ENCODE measurements at regions not wholly inside any gene's neighbourhood (a gene's known extent, or its start where the extent isn't known, plus 50 kb on each side); places are given as distances from the start of the nearest gene placed in this dataset.

GRCh38 chr5:105409695-105410094 is 1847.1 kb upstream of the NUDT12 start:
- no peak for DNase-seq (ENCODE audit: low spot score)

GRCh38 chr5:105407200-105407599 is 1844.6 kb upstream of the NUDT12 start:
- DNase-seq (ENCODE audit: low spot score): no peak

GRCh38 chr5:105397749-105398148 is 1835.2 kb upstream of the NUDT12 start:
- DNase-seq (ENCODE audit: low spot score): no peak

DNA sequence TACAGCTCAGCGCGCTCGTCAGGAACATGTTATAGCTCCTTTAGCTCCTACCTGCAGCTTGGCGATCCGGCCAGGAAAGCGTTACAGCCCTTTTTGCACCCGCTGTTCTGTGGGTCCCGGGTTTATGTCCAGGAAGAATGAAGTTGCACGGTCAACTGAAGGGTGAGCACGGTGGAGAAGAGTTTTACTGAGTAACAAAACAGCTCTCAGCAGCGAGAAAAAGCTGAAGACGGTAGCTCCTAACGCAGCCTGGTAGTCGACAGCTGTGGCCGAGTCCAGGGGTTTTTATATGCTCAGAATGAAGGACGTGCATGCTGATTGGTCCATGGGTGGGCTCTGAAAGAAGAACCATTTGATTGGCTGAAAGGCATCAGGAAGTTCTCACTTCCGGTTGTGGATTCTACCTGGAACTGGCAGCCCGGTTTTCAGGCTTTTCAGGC is 1830.1 kb upstream of the NUDT12 start:
- DNase-seq (ENCODE audit: low spot score): no peak

DNA sequence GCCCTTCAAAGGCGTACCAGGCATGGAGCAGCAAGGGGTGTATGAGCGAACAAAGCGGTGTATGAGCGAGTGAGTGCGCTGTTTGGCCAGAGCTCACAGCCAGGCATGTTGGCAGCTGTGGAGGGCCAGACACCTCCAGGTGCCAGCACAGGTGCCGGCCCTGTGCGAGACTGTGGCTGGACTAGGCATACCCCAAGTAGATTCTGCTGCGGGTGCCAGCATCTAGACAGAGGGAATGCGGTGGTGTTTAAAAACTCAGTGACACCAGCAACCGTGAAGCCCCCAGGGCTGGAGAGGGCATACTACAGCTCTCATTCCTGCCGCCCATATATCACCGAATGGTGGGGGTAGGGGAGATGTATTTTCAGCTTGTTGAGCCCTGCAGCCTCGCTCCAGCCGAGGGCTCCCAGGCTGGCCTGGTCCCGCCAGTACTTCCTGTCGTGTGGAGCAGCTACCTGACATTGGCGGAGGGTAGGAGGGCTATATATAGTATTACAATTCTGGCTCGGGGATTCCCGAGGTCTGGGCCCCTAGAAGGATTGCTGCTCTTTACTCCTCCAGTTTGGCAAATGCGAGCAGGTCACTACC is 1829.6 kb upstream of the NUDT12 start:
- DNase-seq (ENCODE audit: low spot score): no peak

DNA sequence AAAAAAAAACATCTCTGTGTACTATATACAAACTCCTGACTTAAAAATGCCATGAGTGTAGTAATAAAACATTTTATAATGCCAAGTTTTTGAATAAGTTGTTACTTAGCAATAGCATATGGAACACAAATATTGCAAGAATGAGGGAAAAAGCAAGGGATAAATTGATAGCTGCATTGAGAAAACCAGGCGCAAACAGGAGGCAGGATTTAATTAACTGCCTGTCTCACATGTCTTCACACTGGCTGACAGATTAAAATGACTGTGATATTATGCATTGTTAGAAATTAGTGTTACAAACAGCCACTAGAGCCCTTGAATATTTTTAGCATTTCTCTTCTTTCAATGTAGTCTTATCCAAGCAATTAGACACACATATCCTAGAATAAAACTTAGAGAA is 1817.5 kb upstream of the NUDT12 start:
- no peak for DNase-seq (ENCODE audit: low spot score)

- DNase-seq (ENCODE audit: low spot score): no peak
Observed at GRCh38 chr5:105371169-105371568, 1808.6 kb upstream of the NUDT12 start.

GRCh38 chr5:105350486-105351140 is 1788.0 kb upstream of the NUDT12 start:
- DNase-seq (ENCODE audit: low spot score): no peak

DNA sequence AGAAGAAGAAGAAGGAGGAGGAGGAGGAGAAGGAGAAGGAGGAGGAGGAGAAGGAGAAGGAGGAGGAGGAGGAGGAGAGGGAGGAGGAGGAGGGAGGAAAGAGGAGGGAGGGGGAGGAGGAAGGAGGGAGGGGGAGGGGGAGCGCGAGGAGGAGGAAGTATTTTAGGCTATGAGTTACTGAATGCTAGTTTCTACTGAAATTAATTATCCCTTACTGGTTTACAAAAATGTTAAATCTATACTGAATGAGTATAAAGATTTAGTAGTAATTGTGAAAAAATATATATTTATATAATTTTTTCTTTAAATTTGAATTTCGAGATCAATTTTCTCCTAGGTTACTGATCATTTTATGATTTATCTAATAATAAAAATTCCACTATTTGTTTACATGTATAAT is 1769.0 kb upstream of the NUDT12 start:
- DNase-seq (ENCODE audit: low spot score): no peak

GRCh38 chr5:105330185-105330584 is 1767.6 kb upstream of the NUDT12 start:
- no peak for DNase-seq (ENCODE audit: low spot score)

DNA sequence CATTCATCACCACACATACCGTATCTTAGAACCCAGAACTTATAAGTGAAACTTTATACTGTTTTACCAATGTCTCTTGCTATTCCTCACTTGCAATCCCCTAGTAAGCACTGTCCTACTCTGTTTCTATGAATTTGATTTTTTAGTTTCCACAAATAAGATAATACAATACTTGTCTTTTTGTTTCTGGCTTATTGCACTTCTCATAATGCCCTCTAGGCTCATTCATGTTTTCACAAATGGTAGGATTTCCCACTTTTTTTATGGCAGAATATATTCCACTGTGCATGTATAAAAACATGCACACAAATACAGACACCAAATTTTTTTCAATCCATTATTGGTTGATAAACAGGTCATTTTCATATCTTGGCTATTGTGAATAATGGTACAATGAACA is 1742.3 kb upstream of the NUDT12 start:
- DNase-seq (ENCODE audit: low spot score): no peak

- no peak for DNase-seq (ENCODE audit: low spot score)
Observed at GRCh38 chr5:105288946-105289345, 1726.4 kb upstream of the NUDT12 start.

DNA sequence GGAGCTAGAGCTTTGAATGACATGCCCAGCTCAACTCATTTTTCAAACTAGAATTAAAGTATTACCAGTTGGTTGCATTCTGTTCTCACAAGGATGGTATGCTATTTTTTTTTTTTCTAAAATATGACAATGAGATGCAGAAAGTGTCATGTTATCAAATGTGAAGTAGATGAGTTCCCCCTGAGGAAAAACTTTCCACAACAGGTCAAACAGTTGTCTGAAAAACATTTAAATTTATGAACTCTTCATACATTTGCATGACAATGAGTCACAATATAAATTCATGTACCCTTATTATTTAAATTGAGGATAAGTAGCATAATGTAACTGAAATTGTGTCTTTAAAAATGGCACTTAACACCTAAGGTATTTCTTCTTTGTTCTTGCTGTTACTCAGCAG is 1720.5 kb upstream of the NUDT12 start:
- no peak for DNase-seq (ENCODE audit: low spot score)

- no peak for DNase-seq (ENCODE audit: low spot score)
Observed at GRCh38 chr5:105274079-105274478, 1711.5 kb upstream of the NUDT12 start.

- DNase-seq (ENCODE audit: low spot score): no peak
Observed at GRCh38 chr5:105263515-105263914, 1700.9 kb upstream of the NUDT12 start.

DNA sequence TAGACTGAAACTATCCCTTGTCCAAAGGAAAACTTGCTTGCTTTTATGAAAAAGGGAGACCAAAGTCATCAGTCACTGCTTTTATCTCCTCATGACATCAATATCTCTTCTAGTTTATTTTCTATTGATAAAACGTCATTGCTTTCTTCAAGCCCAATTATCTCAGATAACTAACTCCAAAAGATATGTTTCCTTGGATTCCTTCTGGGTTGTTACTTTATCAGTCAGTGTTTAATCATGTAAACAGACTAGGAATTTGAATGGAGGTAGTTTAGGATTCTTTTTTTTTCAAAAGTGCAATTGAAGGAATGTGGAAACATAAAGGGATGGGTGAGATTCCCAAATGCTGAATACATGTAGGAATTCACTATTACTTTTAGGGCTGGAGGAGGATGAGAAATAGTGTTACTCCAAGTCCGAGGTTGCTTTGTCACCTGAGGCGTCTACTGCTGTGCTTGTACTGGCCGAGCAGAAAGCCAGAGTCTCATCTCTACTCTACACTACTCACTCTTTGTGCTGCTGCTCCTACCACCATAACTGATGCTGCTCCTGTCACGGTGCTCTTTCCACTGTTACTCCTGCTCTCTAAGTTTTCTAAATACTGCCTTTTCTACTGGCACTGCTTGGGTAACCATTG is 1697.1 kb upstream of the NUDT12 start:
- DNase-seq (ENCODE audit: low spot score): no peak

GRCh38 chr5:105238561-105238960 is 1676.0 kb upstream of the NUDT12 start:
- DNase-seq (ENCODE audit: low spot score): no peak

DNA sequence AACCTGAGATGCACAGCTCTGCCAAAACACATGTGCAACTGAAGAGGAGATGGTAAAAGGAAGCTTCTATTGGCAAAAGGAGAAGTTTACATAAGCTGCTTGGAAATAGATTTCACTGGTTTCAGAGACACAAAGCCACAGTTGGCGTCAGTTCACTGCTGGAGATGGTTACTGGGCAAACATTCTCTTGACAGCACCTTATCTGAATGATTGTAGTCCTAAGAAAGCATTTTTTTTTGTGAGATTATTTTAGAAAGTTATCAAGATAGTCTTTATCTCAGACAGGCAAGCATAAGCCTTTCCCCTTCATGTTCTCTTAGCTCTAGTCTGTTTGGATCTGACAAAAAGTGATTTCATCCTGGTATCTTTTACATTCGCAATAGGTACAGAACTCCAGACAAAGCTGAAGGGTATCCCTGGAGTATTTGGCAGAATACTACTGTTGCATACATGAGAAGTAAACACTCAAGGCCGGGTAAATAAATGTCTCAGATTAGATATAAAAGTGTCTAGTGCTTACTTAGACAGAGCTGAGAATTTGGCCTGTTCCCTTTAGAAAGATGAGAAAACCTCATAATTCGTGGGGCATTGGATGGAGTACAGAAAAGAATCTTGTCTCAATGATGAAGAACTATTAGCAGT is 1668.0 kb upstream of the NUDT12 start:
- no peak for DNase-seq (ENCODE audit: low spot score)

DNA sequence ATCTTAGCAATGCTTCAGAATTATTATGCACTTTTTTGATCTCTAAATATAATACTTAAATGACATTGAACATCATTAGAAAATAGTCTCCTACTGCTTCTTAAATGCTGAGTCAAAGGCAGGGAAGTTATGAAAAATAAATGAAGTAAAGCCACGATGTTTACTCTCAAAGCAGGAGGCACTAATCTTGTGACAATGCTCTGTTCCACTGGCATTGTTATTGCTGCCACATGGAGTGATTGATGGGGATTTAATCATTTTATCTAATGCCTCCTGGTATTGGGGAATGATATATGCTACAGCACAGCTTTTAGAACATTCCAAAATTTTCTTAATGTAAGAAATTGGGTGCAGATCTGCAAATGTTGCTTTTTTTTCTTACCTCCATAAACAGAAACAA is 1655.4 kb upstream of the NUDT12 start:
- no peak for DNase-seq (ENCODE audit: low spot score)

DNA sequence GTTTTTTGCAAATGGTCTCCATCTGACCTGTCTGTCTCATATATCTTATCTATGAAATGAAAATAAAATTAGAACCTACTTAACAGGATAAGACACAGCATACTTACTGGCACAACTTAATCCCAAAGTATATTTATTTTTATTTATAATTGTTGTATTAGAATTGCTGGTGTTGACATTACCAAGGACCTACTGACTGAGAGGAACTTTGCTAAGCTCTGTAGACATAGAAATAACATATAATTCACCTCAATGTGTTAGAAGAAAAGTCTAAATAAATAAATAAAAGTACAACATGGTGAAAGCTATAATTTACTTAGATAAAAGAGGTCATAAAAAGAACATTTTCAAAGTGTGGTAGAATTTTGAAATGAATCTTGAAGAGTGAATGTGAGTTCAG is 1650.5 kb upstream of the NUDT12 start:
- no peak for DNase-seq (ENCODE audit: low spot score)

DNA sequence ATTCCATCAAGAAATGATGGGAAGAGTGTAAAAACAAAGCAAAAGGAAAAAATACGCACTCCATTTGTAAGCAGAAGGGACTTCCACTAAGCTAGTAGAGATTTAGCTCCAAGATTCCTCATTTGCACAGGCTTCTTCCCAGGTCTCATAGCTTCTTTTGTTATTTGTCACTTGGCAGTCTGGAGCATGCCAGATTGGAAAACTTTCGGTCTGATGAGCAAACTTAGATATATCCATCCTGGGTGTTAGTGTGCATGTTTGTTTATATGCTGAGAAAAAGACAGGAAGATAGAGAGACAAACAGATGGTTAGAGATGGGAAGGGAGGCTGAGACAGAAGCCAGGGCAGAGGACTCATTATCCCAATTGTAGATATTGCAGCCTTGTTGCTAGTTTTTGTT is 1644.5 kb upstream of the NUDT12 start:
- DNase-seq (ENCODE audit: low spot score): no peak

DNA sequence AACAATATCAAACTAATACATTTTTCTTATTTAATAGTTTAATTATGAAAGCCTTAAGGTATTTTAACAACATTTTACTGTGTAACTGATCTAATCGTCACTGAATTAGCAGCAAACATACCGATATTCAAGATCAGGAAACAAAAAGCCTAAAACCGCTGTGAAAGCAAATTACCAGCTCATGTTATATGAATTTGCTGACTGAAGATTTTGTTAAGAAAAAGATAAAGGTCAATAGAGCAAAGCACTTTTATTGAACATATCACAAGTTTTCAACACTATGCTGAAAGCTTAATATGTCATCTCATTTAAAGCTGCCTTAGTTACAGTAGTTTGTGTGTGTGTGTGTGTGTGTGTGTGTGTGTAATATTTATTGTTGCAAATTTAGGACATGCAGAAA is 1634.9 kb upstream of the NUDT12 start:
- DNase-seq (ENCODE audit: low spot score): no peak

DNA sequence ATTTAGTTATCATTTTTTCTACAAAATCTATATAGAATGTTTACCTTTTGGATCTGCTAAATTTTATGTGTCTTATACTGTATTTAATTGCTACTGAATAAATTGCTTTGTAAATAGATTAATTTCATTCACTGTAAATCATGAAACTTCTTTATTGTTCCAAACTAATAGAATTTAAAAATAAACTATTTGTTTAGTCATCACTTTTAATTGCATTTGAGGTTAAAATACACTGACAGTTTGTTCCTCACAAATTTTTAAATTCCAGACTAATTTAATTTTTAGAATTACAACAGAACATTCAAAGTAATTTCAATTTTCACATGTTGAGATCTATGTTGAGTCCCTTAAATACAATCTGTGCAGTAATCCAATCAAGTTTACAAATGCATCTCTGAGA is 1633.2 kb upstream of the NUDT12 start:
- no peak for DNase-seq (ENCODE audit: low spot score)
